HCT116 (cell line): ENCODE measurements at regions not wholly inside any gene's neighbourhood (a gene's known extent, or its start where the extent isn't known, plus 50 kb on each side); places are given as distances from the start of the nearest gene placed in this dataset.

Experiments
- ATAC-seq: fragments of 200-7000 bp; cut with Tn5 transposase; 2 replicates; pipeline ENCODE4 v1.9.1; 2020; ENCODE audit warnings: mild to moderate bottlenecking, moderate library complexity
- BruUV-seq: library from RNA; stranded (reverse); fragments of 400-500 nt; replicated peaks from 2 replicates; lab custom pipeline; 2021; lab: Mats Ljungman, UMichigan
- CTCF ChIA-PET: fragments of 300-600 bp; sonication (Branson Sonifier 250); formaldehyde crosslinking; loops from one replicate; lab custom pipeline; 2021; ENCODE audit warnings: antibody characterized with exemption; lab: Charles Lee
- POLR2A ChIA-PET: fragments of 300-600, 350-600 bp; sonication (Branson Sonifier 250); formaldehyde crosslinking; loops from one replicate; lab custom pipeline; 2021; ENCODE audit warnings: antibody characterized with exemption; lab: Charles Lee
- RAD21 ChIA-PET, 2 experiments: fragments of 300-600 bp; sonication (Branson Sonifier 250); formaldehyde crosslinking; loops; one replicate each; lab custom pipeline; 2023; ENCODE audit warnings: low total read pairs in 2 of 2; ENCODE audit not compliant: uncharacterized antibody in 2 of 2, unreplicated experiment in 2 of 2, low non-redundant PET in 1 of 2; lab: Charles Lee
- DNase-seq: peaks from one replicate; pipeline ENCODE4 v3.0.0-alpha.2; 2010; ENCODE audit warnings: low read depth, low spot score
- H2AFZ ChIP-seq: fragments of 200-600 bp; shearing (Covaris generic), sonication (generic); 2 replicates; pipeline ENCODE4 v1.6.1; 2017; ENCODE audit warnings: low read depth, mixed run types, mixed read lengths, antibody characterized with exemption, low read length; ENCODE audit not compliant: poor library complexity, severe bottlenecking
- H3K27ac ChIP-seq: 2 replicates; pipeline ENCODE4 v1.5.1; 2012; ENCODE audit warnings: low read depth, low read length
- H3K27me3 ChIP-seq: fragments of 200-600 bp; sonication (generic); 2 replicates; pipeline ENCODE4 v1.6.1; 2016; ENCODE audit warnings: mixed run types, low read length, mixed read lengths; ENCODE audit not compliant: insufficient read depth
- H3K36me3 ChIP-seq, 2 experiments: fragments of 200-500 bp in 1 of 2; fragments of 200-600 bp in 1 of 2; sonication (Bioruptor generic) in 1 of 2; sonication (generic) in 1 of 2; 2 replicates each; pipeline versions ENCODE4 v1.5.1 to v1.6.1; 2014 to 2016; ENCODE audit warnings: low read length in 2 of 2, inconsistent platforms in 1 of 2, mixed read lengths in 1 of 2, mixed run types in 1 of 2; ENCODE audit not compliant: insufficient read depth in 2 of 2, control insufficient read depth in 1 of 2
- H3K4me1 ChIP-seq, 2 experiments: fragments of 200-600 bp in 1 of 2; sonication (generic) in 1 of 2; 2 replicates each; pipeline versions ENCODE4 v1.5.1 to v1.6.1; 2012 to 2017; ENCODE audit warnings: low read length in 2 of 2, inconsistent platforms in 1 of 2, mild to moderate bottlenecking in 1 of 2, mixed read lengths in 1 of 2, mixed run types in 1 of 2, moderate library complexity in 1 of 2; ENCODE audit not compliant: insufficient read depth in 2 of 2, control insufficient read depth in 1 of 2
- H3K4me2 ChIP-seq: fragments of 200-600 bp; sonication (generic); 2 replicates; pipeline ENCODE4 v1.6.1; 2017; ENCODE audit warnings: mixed run types, low read length, mixed read lengths
- H3K4me3 ChIP-seq, 2 experiments: fragments of 200-600 bp in 1 of 2; sonication (generic) in 1 of 2; replicated peaks in 1 of 2; 2 replicates each; pipeline ENCODE4 v1.5.1; 2011 to 2016; ENCODE audit warnings: low read length in 2 of 2, control low read depth in 1 of 2, low read depth in 1 of 2, mild to moderate bottlenecking in 1 of 2, mixed read lengths in 1 of 2, mixed run types in 1 of 2
- H3K79me2 ChIP-seq: fragments of 200-600 bp; sonication (generic); 2 replicates; pipeline ENCODE4 v1.6.1; 2017; ENCODE audit warnings: mild to moderate bottlenecking, mixed run types, low read length, moderate library complexity, mixed read lengths; ENCODE audit not compliant: insufficient read depth
- H3K9ac ChIP-seq: fragments of 200-600 bp; sonication (generic); 2 replicates; pipeline ENCODE4 v1.6.1; 2016; ENCODE audit warnings: low read length, mixed read lengths
- H3K9me2 ChIP-seq: fragments of 200-600 bp; sonication (generic), shearing (Covaris generic); 2 replicates; pipeline ENCODE4 v1.6.1; 2017; ENCODE audit warnings: mixed run types, mild to moderate bottlenecking, moderate library complexity; ENCODE audit not compliant: insufficient read depth
- H3K9me3 ChIP-seq, 2 experiments: fragments of 200-500 bp in 1 of 2; fragments of 200-600 bp in 1 of 2; sonication (Bioruptor generic) in 1 of 2; sonication (generic) in 1 of 2; 2 replicates each; pipeline ENCODE4 v1.6.1; 2014 to 2017; ENCODE audit warnings: low read length in 2 of 2, mixed read lengths in 2 of 2, inconsistent platforms in 1 of 2, low read depth in 1 of 2, mild to moderate bottlenecking in 1 of 2, mixed run types in 1 of 2, moderate library complexity in 1 of 2; ENCODE audit not compliant: control insufficient read depth in 1 of 2, insufficient read depth in 1 of 2
- H4K20me1 ChIP-seq: fragments of 200-600 bp; sonication (generic), shearing (Covaris generic); 2 replicates; pipeline ENCODE4 v1.6.1; 2017; ENCODE audit warnings: mixed run types, mild to moderate bottlenecking, moderate library complexity; ENCODE audit not compliant: insufficient read depth
- CEBPB ChIP-seq: IDR thresholded peaks from 2 replicates; pipeline ENCODE4 v1.6.1; 2012; ENCODE audit warnings: low read depth
- POLR2A ChIP-seq: IDR thresholded peaks from 2 replicates; pipeline ENCODE4 v1.7.0; 2011; ENCODE audit warnings: borderline replicate concordance; ENCODE audit not compliant: insufficient read depth, insufficient read length; ENCODE audit errors: extremely low read depth
- POLR2AphosphoS5 ChIP-seq: IDR thresholded peaks from 2 replicates; pipeline ENCODE4 v1.6.1; 2011; ENCODE audit warnings: mild to moderate bottlenecking, low read depth, low read length, moderate library complexity
- RAD21 ChIP-seq: IDR thresholded peaks from 2 replicates; pipeline ENCODE4 v1.6.1; 2012; ENCODE audit warnings: low read depth, mild to moderate bottlenecking
- SRF ChIP-seq: IDR thresholded peaks from 2 replicates; pipeline ENCODE4 v1.6.1; 2012; ENCODE audit warnings: low read depth
- TCF7L2 ChIP-seq: IDR thresholded peaks from 2 replicates; pipeline ENCODE4 v1.7.0; 2011; ENCODE audit warnings: borderline replicate concordance, inconsistent platforms; ENCODE audit not compliant: insufficient read depth, insufficient read length; ENCODE audit errors: extremely low read depth
- intact Hi-C: fragments of 100-400 bp; cut with micrococcal nuclease; formaldehyde crosslinking; loops from 2 replicates; pipeline ENCODE4 v1.10.0; 2022

GRCh38 chr20:24724982-24725533 lies 224.0 kb upstream of the CST7 start:
- H3K9me2 ChIP-seq = no peaks in the 10 kb centered on the region
- ATAC-seq (no peak), DNase-seq (no peak)
- H3K4me2 ChIP-seq = no peak overlapping the region
- H3K27me3 ChIP-seq = peaks cover 66% of the 10 kb centered on the region
- H3K79me2 ChIP-seq = no peaks in the 10 kb centered on the region
- no peak for TF ChIP-seq CEBPB
- H3K4me3 ChIP-seq = no peak overlapping the region
- no peaks in the 10 kb centered on the region for H4K20me1 ChIP-seq
- intact Hi-C loops = no loop called here
- no peaks in the 10 kb centered on the region for H3K36me3 ChIP-seq
- no TSS peak for BruUV-seq
- no peak overlapping the region for H3K27ac ChIP-seq
- no peak overlapping the region for H3K9ac ChIP-seq
- H3K4me1 ChIP-seq = no peaks in the 10 kb centered on the region
- POLR2A ChIA-PET = no interaction called here
- RAD21 ChIA-PET = no interaction called here
- no peak overlapping the region for H2AFZ ChIP-seq
- H3K9me3 ChIP-seq = no peaks in the 10 kb centered on the region
- CTCF ChIA-PET = no interaction called here

- intact Hi-C loops = no loop called here
- TF ChIP-seq POLR2AphosphoS5 (no peak), SRF (no peak), RAD21 (no peak), TCF7L2 (no peak), POLR2A (no peak), CEBPB (no peak)
- POLR2A ChIA-PET = no interaction called here
Observed at GRCh38 chr20:24727795-24728194, 221.3 kb upstream of the CST7 start.

More at GRCh38 chr20:24727795-24728194, 221.3 kb upstream of the CST7 start:
- Histone ChIP-seq H2AFZ (no peak overlapping the region), H3K27me3 (peaks cover 48% of the 10 kb centered on the region), H3K9me3 (no peaks in the 10 kb centered on the region), H3K79me2 (no peaks in the 10 kb centered on the region), H3K27ac (no peak overlapping the region), H3K36me3 (no peaks in the 10 kb centered on the region), H3K4me1 (no peaks in the 10 kb centered on the region), H3K4me3 (no peak overlapping the region), H3K9me2 (no peaks in the 10 kb centered on the region), H3K4me2 (no peak overlapping the region), H4K20me1 (no peaks in the 10 kb centered on the region), H3K9ac (no peak overlapping the region)
- ChIA-PET CTCF (no interaction called here), RAD21 (no interaction called here)
- DNase-seq (no peak), ATAC-seq (no peak)
- BruUV-seq = no TSS peak
